GM12892 (cell line): ENCODE measurements at regions not wholly inside any gene's neighbourhood (a gene's known extent, or its start where the extent isn't known, plus 50 kb on each side); places are given as distances from the start of the nearest gene placed in this dataset.

ENCODE experiments used
- POLR2A ChIP-seq: IDR thresholded peaks from 2 replicates; pipeline ENCODE4 v1.6.1; 2011; ENCODE audit warnings: low read depth, low read length, control low read depth
- POLR2AphosphoS5 ChIP-seq: IDR thresholded peaks from 2 replicates; pipeline ENCODE4 v1.6.1; 2011; ENCODE audit warnings: low read depth, low read length, control low read depth
- TAF1 ChIP-seq: IDR thresholded peaks from 2 replicates; pipeline ENCODE4 v1.6.1; 2011; ENCODE audit warnings: low read depth, mild to moderate bottlenecking, control low read depth, low read length, borderline replicate concordance

- TF ChIP-seq POLR2A (no peak), POLR2AphosphoS5 (no peak), TAF1 (no peak)
These were observed 95.9 kb upstream of the MVB12B start for GRCh38 chr9:126230692-126231091.
